ENCODE measurements at regions not wholly inside any gene's neighbourhood (a gene's known extent, or its start where the extent isn't known, plus 50 kb on each side); places are given as distances from the start of the nearest gene placed in this dataset.

DNA sequence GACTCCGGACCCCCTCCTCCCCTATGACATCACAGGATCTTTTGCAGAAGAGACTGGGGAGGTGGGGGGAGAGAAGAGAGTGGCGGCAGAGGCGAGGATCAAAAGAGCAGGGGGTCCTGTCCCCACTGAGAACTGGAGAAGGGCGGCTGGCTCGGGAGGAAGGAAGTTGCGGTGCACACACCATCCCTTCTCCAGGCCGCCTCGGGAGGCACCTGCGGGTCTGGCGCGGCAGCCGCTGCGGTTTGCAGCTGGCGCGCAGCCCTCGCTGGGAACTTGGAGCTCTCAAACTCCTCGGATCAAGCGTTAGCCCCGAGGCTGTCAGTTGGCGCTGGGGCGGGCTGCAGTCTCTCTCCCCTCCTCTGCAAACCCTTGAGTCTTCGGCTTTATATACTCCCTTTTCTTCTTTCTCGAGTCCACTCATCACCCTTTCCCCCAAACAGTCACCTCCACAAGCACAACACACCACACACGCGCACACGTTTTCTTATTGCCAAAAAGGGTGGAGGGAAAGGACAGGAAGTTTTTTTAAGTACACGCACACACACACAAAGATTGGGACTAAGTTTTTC, 180.7 kb downstream of the TBXT start:
- DNase-seq (ENCODE audit: low spot score): no peak

DNA sequence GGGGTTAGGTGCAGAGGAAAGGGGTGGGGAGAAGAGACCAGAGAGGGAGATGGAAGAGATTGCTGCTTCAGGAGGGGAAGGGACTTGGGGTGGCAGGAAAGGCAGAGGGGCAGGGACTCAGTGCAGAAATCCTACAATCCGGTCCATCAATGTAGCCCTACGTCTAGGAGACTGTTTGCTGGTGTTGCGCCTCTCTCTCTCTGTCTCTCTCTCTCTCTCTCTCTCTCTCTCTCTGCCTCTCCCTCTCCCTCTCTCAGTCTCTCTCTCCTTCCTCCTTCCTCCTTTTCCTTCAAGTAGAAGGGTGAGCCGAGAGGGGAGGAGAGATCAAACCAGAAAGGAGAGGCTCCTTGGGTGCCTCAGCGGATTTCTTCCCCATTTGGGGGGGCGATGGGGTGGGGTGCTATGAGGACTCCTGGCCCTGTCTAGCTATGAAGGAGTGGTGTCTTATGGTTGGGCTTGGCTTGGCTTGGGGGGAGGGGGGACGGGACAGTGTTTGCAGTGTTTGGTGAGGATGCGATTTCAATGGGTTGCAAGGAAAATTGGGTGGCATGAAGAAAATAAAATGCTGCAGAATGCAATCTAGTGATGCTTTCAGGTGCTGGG, 181.2 kb downstream of the TBXT start:
- DNase-seq (ENCODE audit: low spot score): no peak

DNA sequence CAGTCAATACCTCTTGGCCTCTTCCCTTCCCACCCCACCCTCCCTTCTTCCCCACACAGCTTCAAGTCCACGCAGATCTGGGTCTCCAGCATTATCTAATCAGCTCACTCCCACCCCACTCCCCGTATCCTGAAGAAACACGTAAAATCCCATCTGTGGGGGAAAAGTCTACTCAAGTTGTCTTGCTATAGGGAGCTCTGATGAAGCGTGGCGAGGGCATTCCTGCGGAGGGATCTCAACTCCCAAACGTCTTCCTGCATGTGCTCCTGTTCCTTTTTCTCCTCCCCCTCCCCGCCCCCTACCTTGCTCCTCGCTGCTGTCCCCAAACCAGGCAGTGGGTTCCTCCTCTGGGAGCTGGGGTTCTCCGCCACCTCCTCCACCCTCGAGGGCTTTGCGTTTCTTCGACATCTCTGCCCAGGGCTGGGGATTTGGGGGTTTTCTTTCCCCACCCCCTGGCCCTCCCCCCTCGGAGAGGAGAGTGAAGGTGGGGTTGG, 181.8 kb downstream of the TBXT start:
- DNase-seq (ENCODE audit: low spot score): no peak

DNA sequence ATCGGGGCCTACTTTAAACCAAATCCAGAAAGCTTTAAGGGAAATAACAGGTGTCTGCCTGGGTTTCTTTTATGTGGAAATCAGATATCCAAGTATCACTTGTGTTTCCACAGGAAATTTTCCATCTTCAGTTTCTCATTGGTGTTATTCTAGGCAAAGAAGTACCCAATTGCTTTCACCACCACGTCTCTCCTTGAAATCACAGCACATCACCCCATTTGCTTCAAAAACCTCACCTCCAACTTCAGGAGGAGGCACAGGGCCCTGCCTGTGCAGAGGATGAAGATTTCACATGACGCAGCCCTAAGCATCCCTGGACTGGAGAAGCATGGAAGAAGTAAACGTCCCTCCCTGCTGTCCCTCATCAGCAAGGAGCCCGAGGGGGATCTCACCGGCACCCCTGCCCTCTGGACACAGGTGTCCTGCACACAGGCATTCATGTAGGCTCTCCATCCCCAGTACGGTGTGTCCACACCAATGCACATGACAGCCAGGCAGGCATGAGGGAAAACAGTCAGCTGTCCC, 182.3 kb downstream of the TBXT start:
- no peak for DNase-seq (ENCODE audit: low spot score)

DNA sequence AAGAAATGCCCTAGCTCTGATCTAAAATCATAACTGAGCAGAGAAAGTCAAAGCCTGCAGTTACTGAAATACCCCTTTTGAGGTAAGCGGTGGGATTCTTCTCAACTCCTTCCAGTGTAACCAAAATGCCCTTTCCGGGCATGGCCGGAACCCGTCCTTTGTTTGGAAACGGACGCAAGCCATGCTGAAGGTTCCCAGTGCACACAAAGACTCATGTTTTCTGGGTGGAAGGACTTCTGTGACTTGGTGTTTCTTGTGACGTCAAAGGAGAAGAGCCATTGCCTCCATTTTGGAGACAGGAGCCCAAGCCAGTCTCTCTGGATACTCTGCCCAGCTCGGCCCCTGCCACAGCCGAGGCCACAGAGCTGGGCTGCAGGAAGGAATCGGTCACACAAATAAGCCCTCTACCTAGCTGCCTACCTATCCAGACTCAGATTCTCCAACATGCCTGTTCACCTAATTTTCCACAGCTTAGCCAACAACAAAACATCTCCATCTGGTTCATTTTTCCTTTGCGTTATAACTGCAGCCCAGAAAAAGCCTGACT, 182.8 kb downstream of the TBXT start:
- no peak for DNase-seq (ENCODE audit: low spot score)

DNA sequence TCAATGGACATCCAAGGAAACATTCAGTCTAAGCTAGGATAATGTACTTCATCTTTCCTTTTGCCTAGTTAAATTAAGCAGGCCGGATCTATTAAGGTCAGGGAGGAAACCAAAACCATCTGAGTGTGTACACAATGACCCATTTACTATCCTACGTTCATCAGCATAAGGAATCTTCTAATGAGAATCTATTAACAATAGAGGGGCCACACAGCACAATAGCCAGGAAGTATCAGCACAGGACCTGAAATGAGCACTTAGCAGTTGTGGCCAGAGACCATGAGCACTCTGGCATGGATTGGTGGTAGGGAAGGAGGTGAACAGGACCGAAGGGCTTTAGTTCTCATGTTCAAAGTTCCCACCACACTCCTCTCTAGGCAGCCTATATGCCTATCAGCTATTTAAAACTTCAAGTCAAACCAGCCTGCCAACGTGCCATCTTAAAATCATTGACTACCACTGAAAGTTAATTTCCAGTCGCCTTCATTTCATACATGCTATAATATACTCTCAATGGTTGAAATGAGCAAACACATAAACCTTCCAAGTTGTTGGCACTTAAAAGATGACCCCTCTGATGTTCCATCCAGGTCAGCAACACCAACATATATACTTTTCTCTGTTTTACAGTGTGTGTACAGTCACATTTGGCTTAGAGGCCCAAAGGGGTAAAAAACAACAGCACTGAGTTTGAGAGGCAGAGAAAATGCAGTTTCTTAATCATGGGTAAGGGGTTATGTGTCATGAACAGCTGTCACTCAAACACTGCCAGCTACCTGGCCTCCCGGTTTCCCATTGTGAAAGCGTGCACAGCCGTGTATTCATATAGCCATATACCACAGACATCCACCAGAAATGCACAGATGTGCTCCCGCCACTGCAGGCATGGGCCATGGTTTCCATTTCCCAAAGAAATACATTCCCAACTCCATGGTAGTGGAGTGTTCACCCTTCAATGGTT, 184.3 kb downstream of the TBXT start:
- DNase-seq (ENCODE audit: low spot score): no peak

DNA sequence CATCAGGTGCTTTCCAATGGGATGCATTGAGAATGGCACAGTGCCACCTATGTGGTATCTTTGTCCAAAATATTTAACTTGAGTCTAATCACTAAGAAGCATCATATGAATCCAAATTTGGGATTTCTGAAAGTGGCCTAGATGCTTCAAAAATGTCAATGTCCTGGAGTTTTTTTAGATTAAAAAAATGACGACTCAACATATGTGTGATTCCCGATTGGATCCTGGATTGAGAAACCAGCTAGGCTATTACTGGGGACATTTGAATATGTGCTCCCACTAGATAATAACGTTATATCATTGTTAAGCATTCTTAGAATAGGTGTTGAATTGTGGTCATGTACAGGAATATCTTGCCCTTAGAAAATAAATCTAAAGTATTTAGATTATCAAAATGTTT, 189.2 kb downstream of the TBXT start:
- no peak for DNase-seq (ENCODE audit: low spot score)

DNA sequence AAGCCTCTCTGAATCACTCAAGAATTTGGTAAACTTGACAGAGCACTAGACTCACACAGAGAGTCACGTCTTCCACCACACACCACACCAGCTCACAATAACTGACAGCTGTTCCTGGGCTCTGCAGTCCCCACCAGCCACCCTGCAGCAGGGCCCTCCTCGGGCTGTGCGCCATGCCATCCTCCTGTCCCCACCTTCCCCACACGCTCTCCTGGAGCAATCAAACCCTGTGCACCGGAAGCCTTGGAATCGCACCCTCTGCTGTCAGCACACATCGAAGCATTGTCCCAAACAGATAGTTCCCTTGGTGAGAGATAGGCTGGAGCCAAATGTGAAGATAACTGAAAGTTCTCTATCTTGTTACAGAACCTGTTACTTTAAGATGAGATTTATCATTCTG, 191.0 kb downstream of the TBXT start:
- DNase-seq (ENCODE audit: low spot score): no peak

DNA sequence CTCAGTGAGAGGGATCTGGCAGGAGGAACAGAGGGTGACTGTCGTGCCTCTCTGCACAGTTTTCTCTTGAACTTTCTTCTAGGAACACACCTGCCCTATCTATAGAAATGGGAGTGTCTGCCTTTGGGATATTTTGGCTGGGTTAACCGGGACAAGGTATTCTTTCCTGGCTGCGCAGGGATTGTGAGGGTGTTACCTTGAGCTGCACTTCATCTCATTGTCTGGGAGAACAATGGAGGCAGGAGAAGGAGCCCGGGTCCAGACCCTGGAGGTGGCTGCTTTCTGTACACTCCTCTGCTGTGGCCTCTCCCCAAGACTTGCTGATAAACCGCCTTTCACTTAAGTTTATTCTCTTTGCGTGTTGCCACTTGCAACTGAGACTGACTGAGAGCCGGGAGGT, 192.8 kb downstream of the TBXT start:
- DNase-seq (ENCODE audit: low spot score): no peak

DNA sequence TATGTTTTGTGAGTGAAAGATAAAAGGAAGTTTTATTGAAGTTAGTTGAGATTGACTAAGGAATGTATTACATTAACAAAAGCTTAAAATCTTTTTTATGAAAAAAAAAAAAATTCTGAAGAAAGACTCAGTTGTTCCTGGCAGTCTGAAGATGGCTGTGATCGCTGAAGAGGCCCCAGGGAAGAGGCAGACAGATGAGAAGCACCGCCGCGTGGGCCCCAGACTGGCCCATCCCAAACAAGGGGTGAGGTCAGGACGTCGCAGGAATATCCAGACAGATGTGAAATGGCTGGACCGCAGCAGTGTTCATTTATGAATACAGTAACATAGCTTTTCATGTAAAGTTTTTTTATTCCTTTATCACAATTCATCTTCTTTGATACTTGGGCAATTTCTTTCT, 194.2 kb downstream of the TBXT start:
- DNase-seq (ENCODE audit: low spot score): no peak

DNA sequence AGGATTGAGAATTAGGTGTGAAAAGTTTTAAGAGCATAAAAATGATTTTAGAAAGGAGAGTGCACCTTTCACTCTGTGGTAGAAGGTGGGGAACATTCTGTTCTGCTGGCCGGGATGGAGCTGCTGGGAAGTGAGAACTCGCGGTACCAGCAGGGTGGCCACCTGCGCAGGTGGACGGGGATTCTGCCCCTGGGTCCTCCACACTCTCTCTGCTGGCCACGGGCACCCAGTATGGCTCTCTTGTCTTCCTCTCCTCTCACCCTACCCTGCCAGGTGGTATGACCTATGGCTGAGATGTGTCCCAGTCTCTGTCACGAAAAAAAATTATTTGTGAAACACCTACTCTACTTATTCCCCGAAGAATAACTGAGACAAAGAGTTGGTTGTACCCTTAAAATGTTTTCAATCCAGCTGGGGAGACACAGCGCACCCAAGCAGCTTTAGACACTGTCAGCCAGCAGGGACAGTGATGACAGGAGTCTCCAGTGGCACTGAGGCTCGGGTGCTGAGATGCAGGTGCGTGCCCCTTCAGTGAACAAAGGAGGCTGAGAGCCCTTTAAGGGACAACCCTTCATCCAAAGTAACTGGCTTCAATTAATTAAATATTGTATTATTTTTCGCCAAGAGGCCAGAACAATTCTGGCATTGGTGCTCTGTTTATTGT, 195.4 kb downstream of the TBXT start:
- DNase-seq (ENCODE audit: low spot score): no peak

DNA sequence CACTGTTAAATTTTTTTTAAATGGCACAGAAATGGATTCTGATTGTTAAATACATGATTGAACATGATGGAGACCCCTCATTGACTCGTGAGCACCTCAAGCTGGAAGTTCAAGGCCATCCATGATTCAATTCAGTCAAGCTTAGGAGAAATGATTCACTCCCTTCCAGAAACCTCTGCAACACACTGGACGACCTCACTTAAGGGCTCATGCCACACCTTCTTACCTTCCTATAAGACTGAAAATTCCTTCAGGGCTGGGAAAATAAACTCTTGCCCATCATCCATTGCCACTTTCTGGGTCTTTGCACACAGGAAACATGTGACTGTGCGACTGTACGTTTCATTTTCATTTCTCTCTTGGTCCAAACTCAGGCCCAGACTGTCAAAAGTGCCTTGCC, 196.4 kb downstream of the TBXT start:
- DNase-seq (ENCODE audit: low spot score): no peak

DNA sequence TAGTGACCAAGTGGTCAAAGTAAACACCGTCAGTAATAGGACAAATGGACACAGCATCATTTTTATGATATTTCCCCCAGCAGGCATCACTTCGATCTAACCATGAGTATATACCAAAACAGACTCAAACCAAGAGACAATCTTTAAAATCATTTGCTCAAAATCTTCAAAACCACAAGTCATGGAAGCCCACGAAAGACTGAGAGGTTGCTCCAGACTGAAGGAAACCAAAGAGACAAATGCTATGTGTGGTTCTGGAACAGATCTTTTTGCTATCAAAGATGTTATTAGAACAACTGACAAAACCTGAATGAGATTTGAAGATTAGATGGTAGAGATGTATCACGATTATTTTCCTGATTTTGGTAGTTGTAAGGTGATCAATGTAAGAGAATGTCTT, 197.7 kb downstream of the TBXT start:
- no peak for DNase-seq (ENCODE audit: low spot score)

DNA sequence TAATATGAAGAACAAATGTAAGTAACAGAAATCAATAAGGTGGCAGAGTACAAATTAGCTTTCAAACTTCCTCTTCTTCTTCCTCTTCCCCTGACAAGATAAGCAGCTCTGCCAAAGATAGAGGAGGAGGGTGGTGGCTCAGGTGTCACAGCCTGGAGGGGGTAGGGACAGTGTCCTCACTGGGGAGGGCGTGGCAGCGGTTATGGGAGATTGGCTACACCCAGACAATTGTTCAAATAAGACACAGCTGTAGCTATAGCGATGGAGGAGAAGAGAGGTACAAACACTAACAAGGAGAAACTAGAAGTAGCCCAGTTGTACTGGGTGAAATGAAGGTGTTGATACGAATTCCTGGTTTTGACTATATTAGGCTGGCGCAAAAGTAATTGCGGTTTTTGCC, 198.5 kb downstream of the TBXT start:
- no peak for DNase-seq (ENCODE audit: low spot score)

DNA sequence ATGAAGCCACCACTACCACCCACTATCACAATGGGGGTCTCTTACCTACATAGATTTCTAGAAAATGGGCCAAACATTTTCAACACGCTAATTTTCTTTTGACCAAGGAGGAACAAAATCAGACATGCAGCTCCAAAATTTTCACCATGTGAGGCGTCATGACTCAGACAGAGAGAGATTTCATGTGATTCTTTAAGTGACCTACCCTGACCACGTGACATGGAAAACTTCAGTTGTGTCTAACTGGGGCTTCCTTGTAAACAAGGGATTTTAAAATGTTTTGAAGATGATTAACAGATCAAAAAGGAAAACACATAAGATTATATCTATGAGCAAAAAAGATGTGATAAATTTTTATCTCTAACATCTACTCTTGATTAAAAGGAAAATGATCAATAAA, 199.2 kb downstream of the TBXT start:
- no peak for DNase-seq (ENCODE audit: low spot score)

DNA sequence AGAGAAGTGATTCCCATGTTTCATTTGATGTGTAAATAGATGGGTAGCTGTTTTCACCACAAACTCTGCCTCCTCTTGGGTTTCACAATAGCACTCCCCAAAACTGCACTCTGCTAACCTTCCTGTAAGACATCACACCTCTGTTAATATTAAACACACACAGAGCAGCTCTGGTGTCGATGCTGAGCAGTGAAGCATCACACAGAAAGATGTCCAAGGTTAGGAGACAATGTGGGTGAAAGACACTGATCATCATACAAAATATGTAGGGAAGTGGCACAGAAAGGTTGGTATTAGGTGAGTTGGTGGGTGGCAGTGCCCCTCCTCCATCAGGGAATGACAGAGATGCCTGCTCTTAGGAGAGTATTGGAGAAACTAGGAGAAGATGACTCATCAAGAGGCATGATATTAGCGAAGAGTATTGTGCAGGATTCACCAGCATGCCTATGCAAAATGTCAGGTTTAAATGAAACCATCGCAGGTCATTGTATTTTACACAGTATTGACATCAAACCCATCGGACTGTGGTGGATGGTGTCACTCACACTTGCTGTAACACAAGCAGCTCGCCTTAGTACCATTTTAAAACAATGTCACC, 199.7 kb downstream of the TBXT start:
- DNase-seq (ENCODE audit: low spot score): no peak

DNA sequence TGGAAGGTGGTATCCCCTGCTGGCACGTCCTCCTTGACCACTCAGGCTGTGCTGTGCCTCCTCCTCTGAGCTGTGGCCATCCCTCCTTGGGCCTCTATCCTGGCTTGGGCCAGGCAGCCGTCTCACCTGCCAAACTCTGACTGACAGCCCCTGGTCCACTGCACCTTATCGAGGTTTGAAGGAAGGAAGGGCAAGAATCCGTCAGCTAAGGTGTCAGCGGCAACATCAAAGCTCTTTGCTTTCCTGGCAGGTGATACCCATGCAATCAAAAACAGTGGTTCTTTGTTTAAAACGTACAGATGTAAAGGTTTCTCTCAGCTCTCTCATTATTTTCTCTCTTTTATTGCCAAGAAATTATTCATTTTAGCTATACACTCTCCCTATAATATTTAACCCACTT, 203.9 kb downstream of the TBXT start:
- no peak for DNase-seq (ENCODE audit: low spot score)

DNA sequence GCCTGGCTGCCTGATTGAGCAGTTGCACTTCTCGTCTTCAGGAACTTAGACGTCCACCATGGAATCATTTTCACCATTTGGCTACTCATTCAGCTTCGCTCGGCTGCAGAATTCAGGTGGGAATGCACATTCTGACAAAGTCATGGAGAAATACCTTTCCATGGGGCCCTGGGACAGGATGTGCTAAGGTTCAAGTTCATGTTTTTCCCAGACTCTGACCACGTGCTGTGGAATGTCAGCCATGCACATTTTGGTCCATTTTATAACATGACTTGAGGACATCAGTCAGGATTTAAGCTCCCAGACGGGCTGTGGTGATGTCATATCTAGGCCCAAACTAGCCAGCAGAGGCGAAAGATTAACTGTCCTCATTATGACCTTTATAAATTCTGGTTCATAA, 205.3 kb downstream of the TBXT start:
- no peak for DNase-seq (ENCODE audit: low spot score)

DNA sequence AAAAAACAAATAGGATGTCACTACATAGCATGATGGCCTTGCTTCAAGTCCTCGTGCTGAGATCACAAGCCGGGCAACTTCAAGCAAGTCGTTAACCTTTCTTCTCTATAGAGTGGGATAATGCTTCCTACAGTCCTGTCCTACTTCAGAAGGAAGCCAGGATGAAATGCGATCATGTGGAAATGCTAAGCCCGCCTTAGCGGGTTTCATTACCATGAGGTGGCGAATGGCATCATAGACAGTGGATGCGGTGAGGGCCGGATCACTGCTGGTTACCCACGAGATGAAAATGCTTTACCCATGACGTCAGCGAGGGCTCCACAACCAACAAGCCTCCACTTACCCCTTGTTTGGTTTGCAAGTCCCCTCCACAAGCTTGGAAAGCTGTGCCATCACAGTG, 206.4 kb downstream of the TBXT start:
- DNase-seq (ENCODE audit: low spot score): no peak

DNA sequence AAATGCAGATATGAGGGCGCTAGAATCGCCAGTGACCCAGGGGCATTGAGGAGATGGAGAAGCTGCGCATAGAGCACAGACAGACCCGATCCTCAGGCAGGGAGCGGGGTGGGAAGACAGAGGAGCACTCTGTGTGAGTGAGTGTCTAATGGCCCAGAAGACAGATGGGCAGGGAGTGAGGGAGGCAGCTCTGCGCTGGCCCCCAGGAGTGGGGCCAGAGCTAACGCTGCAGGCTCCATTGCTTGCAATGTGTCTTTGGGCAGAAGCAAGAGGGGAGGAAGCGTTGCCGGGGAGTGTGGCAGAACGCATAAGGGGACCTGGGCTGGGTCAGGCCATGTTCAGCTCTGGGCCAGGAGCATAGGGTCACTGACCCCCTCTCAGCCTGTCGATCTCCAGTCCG, 207.0 kb downstream of the TBXT start:
- no peak for DNase-seq (ENCODE audit: low spot score)

DNA sequence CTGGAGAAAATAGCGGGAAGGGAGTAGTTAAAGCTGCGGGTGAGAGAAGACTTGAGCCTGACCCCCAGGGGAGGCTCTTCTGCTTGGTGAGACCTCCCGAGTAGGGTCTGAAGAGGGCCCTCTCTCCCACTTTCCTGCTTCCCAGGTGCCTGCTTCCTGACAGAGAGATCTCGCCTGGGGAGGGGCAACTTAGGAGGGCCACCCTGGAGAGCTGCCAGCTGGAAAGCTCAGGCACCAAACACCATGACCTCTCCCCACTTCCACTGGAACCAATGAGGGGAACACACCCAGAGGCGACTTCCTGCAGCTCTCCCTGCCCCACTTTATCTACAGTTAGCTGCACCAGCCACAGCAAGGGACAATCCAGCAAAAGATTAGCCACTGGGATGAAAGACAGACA, 208.0 kb downstream of the TBXT start:
- no peak for DNase-seq (ENCODE audit: low spot score)

DNA sequence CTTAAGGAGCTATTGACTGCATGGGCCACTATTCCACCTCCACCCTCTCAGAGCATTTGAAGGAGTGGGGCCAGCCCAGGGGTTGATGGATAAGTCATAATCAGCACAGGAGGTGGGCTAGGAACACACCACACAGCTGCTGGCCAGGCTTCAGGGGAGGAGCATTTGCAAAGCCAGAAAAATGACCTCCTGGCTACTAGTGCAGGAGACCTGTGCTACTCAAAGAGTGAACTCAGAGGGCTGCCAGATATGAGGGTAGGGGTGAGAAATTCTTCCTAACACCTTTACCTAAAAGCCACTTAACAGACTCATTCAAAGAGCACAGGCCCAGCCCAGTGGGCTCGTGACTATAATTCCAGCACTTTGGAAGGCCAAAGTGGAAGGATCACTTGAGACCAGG, 210.8 kb downstream of the TBXT start:
- DNase-seq (ENCODE audit: low spot score): no peak

All from AG08395 (cell line).